A549 (cell line): ENCODE measurements at regions not wholly inside any gene's neighbourhood (a gene's known extent, or its start where the extent isn't known, plus 50 kb on each side); places are given as distances from the start of the nearest gene placed in this dataset.

Experiments used
- ATAC-seq, 2 experiments: fragments of 200-7000 bp in 1 of 2; fragments of >200 bp in 1 of 2; cut with Nextera tagmentation in 1 of 2; cut with Tn5 transposase in 1 of 2; 3 replicates each; pipeline versions ENCODE4 v1.8.0 to v1.9.1; 2018 to 2020; ENCODE audit warnings: mild to moderate bottlenecking in 1 of 2, moderate library complexity in 1 of 2
- CTCF ChIA-PET: fragments of 300-600 bp; sonication (Branson Sonifier 250); formaldehyde crosslinking; extraction: SDS; loops from one replicate; lab custom pipeline; 2021; ENCODE audit warnings: antibody characterized with exemption, inconsistent platforms; lab: Yijun Ruan, JAX
- POLR2A ChIA-PET: fragments of 350-600 bp; formaldehyde crosslinking; extraction: SDS; loops from one replicate; lab custom pipeline; 2021; ENCODE audit warnings: antibody characterized with exemption, inconsistent platforms; lab: Yijun Ruan, JAX
- DNase-seq, 2 experiments: peaks; one replicate each; pipeline versions ENCODE4 v3.0.0 to v3.0.0-alpha.2; 2011 to 2016; ENCODE audit warnings: low read depth in 1 of 2, low spot score in 1 of 2
- FAIRE-seq: peaks from 2 replicates; lab custom pipeline; 2011; peaks lifted over from hg19 to GRCh38; lab: Jason Lieb, UNC
- H3K27ac ChIP-seq, 2 experiments: fragments of >200 bp; sonication (Bioruptor Twin); formaldehyde crosslinking; 3 replicates each; pipeline ENCODE4 v1.5.1; 2016 to 2017
- H3K4me1 ChIP-seq: fragments of >200 bp; sonication (Bioruptor Twin); formaldehyde crosslinking; 3 replicates; pipeline ENCODE4 v1.6.1; 2016
- H3K4me2 ChIP-seq: fragments of >200 bp; sonication (Bioruptor Twin); formaldehyde crosslinking; 3 replicates; pipeline ENCODE4 v1.6.1; 2016
- H3K4me3 ChIP-seq: fragments of >200 bp; sonication (Bioruptor Twin); formaldehyde crosslinking; 3 replicates; pipeline ENCODE4 v1.5.1; 2016
- H3K9me3 ChIP-seq: fragments of >200 bp; sonication (Bioruptor Twin); formaldehyde crosslinking; 3 replicates; pipeline ENCODE4 v1.6.1; 2016
- CEBPB ChIP-seq, 2 experiments: fragments of >200 bp in 1 of 2; sonication (Bioruptor Twin) in 1 of 2; formaldehyde crosslinking in 1 of 2; IDR thresholded peaks; 2 replicates each; pipeline ENCODE4 v1.6.1; 2012 to 2016
- CHD2 ChIP-seq: fragments of 150-350 bp; IDR thresholded peaks from 2 replicates; pipeline ENCODE4 v1.6.1; 2014; ENCODE audit warnings: low read length; ENCODE audit not compliant: partially characterized antibody
- EP300 ChIP-seq, 2 experiments: fragments of >200 bp; sonication (Bioruptor Twin); formaldehyde crosslinking; IDR thresholded peaks; 2 replicates in 1 of 2; 3 replicates in 1 of 2; pipeline ENCODE4 v1.6.1; 2016 to 2017
- FOSB ChIP-seq: fragments of 250-450 bp; sonication (Bioruptor Pico); IDR thresholded peaks from 2 replicates; pipeline ENCODE4 v1.5.0; 2020; ENCODE audit warnings: mild to moderate bottlenecking, moderate library complexity
- FOXS1 ChIP-seq: fragments of 250-450 bp; sonication (Bioruptor Pico); IDR thresholded peaks from 2 replicates; pipeline ENCODE4 v1.5.0; 2020; ENCODE audit warnings: mild to moderate bottlenecking, moderate library complexity
- HEYL ChIP-seq: fragments of 250-450 bp; sonication (Bioruptor Pico); IDR thresholded peaks from 2 replicates; pipeline ENCODE4 v1.8.0; 2021; ENCODE audit warnings: mild to moderate bottlenecking, moderate library complexity
- HOXB13 ChIP-seq: fragments of 250-450 bp; sonication (Bioruptor Pico); IDR thresholded peaks from 2 replicates; pipeline ENCODE4 v1.5.0; 2020; ENCODE audit warnings: low read depth, mild to moderate bottlenecking, moderate library complexity
- JUN ChIP-seq, 2 experiments: fragments of >200 bp; sonication (Bioruptor Twin); formaldehyde crosslinking; IDR thresholded peaks; 2 replicates in 1 of 2; 3 replicates in 1 of 2; pipeline ENCODE4 v1.6.1; 2016 to 2017
- JUNB ChIP-seq: fragments of >200 bp; sonication (Bioruptor Twin); formaldehyde crosslinking; IDR thresholded peaks from 2 replicates; pipeline ENCODE4 v1.6.1; 2016
- POLR2A ChIP-seq: IDR thresholded peaks from 2 replicates; pipeline ENCODE4 v1.6.1; 2012; ENCODE audit warnings: mild to moderate bottlenecking, low read length
- RAD21 ChIP-seq, 2 experiments: fragments of >200 bp in 1 of 2; sonication (Bioruptor Twin) in 1 of 2; formaldehyde crosslinking in 1 of 2; IDR thresholded peaks in 1 of 2; conservative IDR thresholded peaks in 1 of 2; 2 replicates in 1 of 2; 3 replicates in 1 of 2; pipeline ENCODE4 v1.6.1; 2012 to 2018; ENCODE audit warnings: inconsistent platforms in 1 of 2
- RARB ChIP-seq: fragments of 250-450 bp; sonication (Bioruptor Pico); IDR thresholded peaks from 2 replicates; pipeline ENCODE4 v1.8.0; 2021; ENCODE audit warnings: mild to moderate bottlenecking, moderate library complexity
- RFX5 ChIP-seq: fragments of 450-650 bp; IDR thresholded peaks from 2 replicates; pipeline ENCODE4 v1.7.1; 2014; ENCODE audit warnings: antibody characterized with exemption, mild to moderate bottlenecking, moderate library complexity
- SMC3 ChIP-seq: fragments of >200 bp; sonication (Bioruptor Twin); formaldehyde crosslinking; IDR thresholded peaks from 3 replicates; pipeline ENCODE4 v1.6.1; 2018; ENCODE audit warnings: inconsistent platforms
- TP53 ChIP-seq: fragments of 250-450 bp; sonication (Bioruptor Pico); IDR thresholded peaks from 2 replicates; pipeline ENCODE4 v1.5.0; 2021; ENCODE audit warnings: mild to moderate bottlenecking, moderate library complexity
- ZFP36 ChIP-seq: fragments of 450-650 bp; IDR thresholded peaks from 2 replicates; pipeline ENCODE4 v1.6.1; 2014; ENCODE audit warnings: borderline replicate concordance; ENCODE audit not compliant: partially characterized antibody
- WGBS: methylation state at CpG from one replicate; pipeline ENCODE4 v1.1.6; 2017; ENCODE audit errors: missing lambda C conversion rate; 5-methylcytosine and 5-hydroxymethylcytosine counted together
- TF ChIP-seq, protein P1 (sequence below): fragments of 250-450 bp; sonication (Bioruptor Pico); IDR thresholded peaks from 2 replicates; pipeline ENCODE4 v1.5.0; 2021; ENCODE audit warnings: mild to moderate bottlenecking, moderate library complexity, borderline replicate concordance
- TF ChIP-seq, protein P2 (sequence below): fragments of 450-650 bp; IDR thresholded peaks from 2 replicates; pipeline ENCODE4 v1.6.1; 2014; ENCODE audit warnings: antibody characterized with exemption
- TF ChIP-seq, protein P3 (sequence below): fragments of >200 bp; sonication (Bioruptor Twin); formaldehyde crosslinking; IDR thresholded peaks from 3 replicates; pipeline ENCODE4 v1.6.1; 2016

DNA sequence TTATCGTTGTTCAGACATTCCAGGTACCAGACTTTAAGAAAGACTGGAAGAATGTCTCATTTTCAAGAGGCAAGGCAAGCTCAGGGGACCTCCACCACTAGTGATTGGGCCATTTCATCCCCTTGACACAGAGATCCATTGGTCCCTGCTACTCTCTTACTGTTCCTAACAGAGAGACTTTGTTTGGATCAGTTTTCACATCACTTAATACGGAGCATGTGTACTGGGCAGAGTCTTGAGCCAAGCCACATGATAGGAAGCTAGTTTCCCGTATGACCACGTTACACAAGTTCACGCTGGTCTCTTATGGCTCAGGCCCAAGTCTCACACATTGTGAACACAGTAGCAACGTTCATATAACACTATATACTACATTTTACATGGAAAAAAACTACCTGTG is 269.9 kb downstream of the BAMBI start:
- H3K27ac ChIP-seq: peak overlapping the region; percentile 79 to 85
- ATAC-seq: no peak
- CTCF ChIA-PET: interaction anchor here (1.5 to 2.5 kb wide), 3 partner anchors 8 to 45 kb away, joined by 6 to 10 read pairs (median 10); no protein-coding TSS in a partner anchor
- TF ChIP-seq FOSB (no peak), RARB (no peak), RAD21 (conservative IDR thresholded peaks at IDR 0.05 in 1 of 2, IDR thresholded peaks at IDR 0.05 in 1 of 2) (no peak), RFX5 (no peak), FOXS1 (CRISPR knock-in tag) (no peak), CHD2 (no peak), POLR2A (no peak)
- TF ChIP-seq, all 56 proteins: peak for 0
- POLR2A ChIA-PET: no interaction called here
- FAIRE-seq (no peak), DNase-seq (no peak)
- Histone ChIP-seq H3K4me1 (peaks cover 22% of the 10 kb centered on the region), H3K4me3 (no peak overlapping the region), H3K9me3 (peaks cover 31% of the 10 kb centered on the region), H3K4me2 (no peak overlapping the region)
- WGBS: 79% methylated on average over 6 of the region's 6 CpGs

DNA sequence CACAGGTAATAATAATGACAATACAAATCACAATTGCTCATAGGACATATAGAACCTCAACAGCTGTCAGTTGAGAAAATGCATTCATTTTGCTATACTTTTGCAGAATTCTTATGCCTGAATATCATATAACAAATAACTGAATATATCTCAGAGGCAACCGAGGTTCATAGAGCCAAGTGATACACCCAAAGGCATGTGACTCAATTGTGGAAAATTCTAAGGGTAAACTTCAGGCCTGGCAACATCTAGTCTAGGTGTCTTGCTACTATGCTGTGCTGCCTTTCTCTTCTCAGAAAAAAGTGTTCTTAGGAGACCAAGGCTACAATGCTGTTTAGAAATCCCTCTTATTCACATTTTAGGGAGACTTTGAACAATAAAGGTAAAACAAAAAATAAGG is 270.7 kb downstream of the BAMBI start:
- H3K4me3 ChIP-seq: no peak overlapping the region
- peak overlapping the region; percentile 79 to 85; a peak in 5 of 6 replicates for H3K27ac ChIP-seq
- ATAC-seq: no peak
- H3K4me2 ChIP-seq: peak overlapping the region; percentile 29; the same call in 2 of the 3 replicates
- H3K4me1 ChIP-seq: peaks cover 22% of the 10 kb centered on the region
- WGBS: 27% methylated on average over 1 of the region's 1 CpG
- TF ChIP-seq TP53 (CRISPR knock-in tag): no peak
- TF ChIP-seq, all 56 proteins: peak for 0
- DNase-seq (no peak), FAIRE-seq (no peak)
- peaks cover 31% of the 10 kb centered on the region for H3K9me3 ChIP-seq
- POLR2A ChIA-PET: no interaction called here
- CTCF ChIA-PET: interaction anchor here (1.2 to 2.5 kb wide), 3 partner anchors 8 to 356 kb away, joined by 5 to 10 read pairs (median 10); no protein-coding TSS in a partner anchor

DNA sequence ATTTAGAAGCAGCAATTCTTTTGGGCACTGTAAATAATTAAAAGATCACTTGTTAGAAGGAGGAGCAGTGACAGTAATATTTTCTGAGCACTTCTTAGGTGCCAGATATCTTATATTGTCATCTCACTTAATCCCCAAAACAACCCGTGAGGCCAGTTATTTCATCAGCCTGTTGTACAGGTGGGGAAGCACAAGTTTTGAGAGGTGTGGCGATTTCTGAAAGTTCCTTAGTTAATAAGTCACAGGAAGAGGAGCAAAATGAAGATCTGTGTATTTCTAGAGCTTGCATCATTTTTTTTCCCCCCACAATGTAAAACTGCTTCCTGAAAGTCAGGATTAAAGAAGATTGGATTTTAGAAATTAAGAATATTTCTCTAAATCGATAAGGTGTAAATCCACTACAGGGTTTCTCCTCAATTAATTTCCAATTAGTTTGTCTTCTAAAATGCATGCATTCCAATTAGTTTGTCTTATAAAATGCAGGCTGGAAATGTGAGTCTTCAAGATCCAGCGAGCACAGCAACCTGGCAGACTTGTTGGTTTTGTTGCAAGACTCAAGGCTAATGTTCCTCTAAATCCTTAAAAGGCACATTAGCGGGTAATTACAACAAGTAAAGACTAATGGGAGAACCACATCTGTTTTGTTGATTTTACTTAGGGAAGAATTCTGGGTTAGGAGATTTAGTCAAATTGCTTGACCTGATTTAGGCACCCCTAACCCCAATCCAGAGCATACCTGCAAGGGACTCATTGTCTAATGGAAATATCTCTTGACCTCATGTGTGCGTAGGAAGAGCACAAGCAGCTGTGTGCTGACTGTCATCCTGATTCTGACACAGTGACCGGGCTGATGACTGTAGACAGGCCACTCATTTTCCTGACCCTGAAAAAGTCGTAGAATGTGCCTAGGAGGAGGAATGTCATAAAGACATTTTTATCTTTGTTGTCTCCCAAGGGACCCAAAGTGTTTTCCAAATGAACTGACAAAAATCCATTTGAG is 272.0 kb downstream of the BAMBI start:
- TF ChIP-seq TP53 (CRISPR knock-in tag) (no peak), HEYL (CRISPR knock-in tag) (no peak), CEBPB (IDR thresholded peaks at IDR 0.05) (peak in 1 of 2 experiments; percentile 66; a peak in 1 of 4 replicates), ZFP36 (no peak), FOSB (no peak), RARB (no peak), JUN (IDR thresholded peaks at IDR 0.05) (no peak), EP300 (IDR thresholded peaks at IDR 0.05) (peak; percentile 32 to 55; a peak in 2 of 5 replicates), JUNB (no peak), HOXB13 (CRISPR knock-in tag) (no peak), SMC3 (peak; percentile 10; the same call in 1 of the 3 replicates)
- TF ChIP-seq, protein P1, sequence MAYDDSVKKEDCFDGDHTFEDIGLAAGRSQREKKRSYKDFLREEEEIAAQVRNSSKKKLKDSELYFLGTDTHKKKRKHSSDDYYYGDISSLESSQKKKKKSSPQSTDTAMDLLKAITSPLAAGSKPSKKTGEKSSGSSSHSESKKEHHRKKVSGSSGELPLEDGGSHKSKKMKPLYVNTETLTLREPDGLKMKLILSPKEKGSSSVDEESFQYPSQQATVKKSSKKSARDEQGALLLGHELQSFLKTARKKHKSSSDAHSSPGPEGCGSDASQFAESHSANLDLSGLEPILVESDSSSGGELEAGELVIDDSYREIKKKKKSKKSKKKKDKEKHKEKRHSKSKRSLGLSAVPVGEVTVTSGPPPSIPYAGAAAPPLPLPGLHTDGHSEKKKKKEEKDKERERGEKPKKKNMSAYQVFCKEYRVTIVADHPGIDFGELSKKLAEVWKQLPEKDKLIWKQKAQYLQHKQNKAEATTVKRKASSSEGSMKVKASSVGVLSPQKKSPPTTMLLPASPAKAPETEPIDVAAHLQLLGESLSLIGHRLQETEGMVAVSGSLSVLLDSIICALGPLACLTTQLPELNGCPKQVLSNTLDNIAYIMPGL (CRISPR knock-in tag): no peak
- TF ChIP-seq, protein P2, sequence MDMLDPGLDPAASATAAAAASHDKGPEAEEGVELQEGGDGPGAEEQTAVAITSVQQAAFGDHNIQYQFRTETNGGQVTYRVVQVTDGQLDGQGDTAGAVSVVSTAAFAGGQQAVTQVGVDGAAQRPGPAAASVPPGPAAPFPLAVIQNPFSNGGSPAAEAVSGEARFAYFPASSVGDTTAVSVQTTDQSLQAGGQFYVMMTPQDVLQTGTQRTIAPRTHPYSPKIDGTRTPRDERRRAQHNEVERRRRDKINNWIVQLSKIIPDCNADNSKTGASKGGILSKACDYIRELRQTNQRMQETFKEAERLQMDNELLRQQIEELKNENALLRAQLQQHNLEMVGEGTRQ: no peak
- TF ChIP-seq, protein P3, sequence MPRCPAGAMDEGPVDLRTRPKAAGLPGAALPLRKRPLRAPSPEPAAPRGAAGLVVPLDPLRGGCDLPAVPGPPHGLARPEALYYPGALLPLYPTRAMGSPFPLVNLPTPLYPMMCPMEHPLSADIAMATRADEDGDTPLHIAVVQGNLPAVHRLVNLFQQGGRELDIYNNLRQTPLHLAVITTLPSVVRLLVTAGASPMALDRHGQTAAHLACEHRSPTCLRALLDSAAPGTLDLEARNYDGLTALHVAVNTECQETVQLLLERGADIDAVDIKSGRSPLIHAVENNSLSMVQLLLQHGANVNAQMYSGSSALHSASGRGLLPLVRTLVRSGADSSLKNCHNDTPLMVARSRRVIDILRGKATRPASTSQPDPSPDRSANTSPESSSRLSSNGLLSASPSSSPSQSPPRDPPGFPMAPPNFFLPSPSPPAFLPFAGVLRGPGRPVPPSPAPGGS: peak; percentile 44; the same call in 1 of the 3 replicates
- ChIA-PET POLR2A (no interaction called here), CTCF (interaction anchor here (1.2 to 2.5 kb wide), 3 partner anchors 10 to 355 kb away, joined by 4 to 10 read pairs (median 5); no protein-coding TSS in a partner anchor)
- ATAC-seq (no peak), DNase-seq (peak in 1 of 2 experiments; percentile 31), FAIRE-seq (no peak)
- H3K27ac ChIP-seq: peak overlapping the region; percentile 79 to 85
- peak overlapping the region; percentile 29 for H3K4me2 ChIP-seq
- H3K4me3 ChIP-seq: no peak overlapping the region
- 73% methylated on average over 8 of the region's 8 CpGs for WGBS
- peaks cover 22% of the 10 kb centered on the region for H3K4me1 ChIP-seq
- H3K9me3 ChIP-seq: peaks cover 24% of the 10 kb centered on the region
